Cardiac fibroblast (primary cell): ENCODE measurements at regions not wholly inside any gene's neighbourhood (a gene's known extent, or its start where the extent isn't known, plus 50 kb on each side); places are given as distances from the start of the nearest gene placed in this dataset.

Experiments used
- DNase-seq, 2 donors: peaks; one replicate each; pipeline versions ENCODE4 v3.0.0 to v3.0.0-alpha.2; 2010; ENCODE audit warnings: low read depth in 2 of 2
- H3K4me3 ChIP-seq, 2 donors: replicated peaks in 1 of 2; 1 replicate in 1 of 2; 2 replicates in 1 of 2; pipeline ENCODE4 v1.5.1; 2011; ENCODE audit warnings: low read depth in 2 of 2, low read length in 2 of 2, mild to moderate bottlenecking in 2 of 2, moderate library complexity in 1 of 2
- TF ChIP-seq, protein P1 (sequence below): IDR thresholded peaks from one replicate; pipeline ENCODE4 v1.5.1; 2011; ENCODE audit warnings: low read depth, mild to moderate bottlenecking, low read length, inconsistent platforms

DNA sequence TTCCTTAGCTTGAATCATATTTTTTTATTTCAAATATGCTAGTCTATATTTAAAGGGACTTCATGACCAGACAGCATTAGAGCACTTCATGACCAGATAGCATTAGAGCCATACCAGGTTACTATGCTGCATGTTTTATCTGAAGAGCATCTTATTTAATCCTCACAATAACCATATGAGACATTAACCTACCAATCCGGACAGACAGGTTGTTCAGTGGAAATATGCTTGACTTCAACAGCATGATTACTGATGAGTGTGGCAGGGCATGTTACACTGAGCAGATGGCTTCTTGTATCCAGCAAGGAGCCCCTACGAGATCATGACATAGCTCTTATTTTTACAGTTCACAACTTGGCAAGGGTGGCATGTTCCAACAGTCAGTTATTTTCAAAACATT lies 85.0 kb upstream of the KCTD3 start:
- no peak overlapping the region for H3K4me3 ChIP-seq
- TF ChIP-seq, protein P1, sequence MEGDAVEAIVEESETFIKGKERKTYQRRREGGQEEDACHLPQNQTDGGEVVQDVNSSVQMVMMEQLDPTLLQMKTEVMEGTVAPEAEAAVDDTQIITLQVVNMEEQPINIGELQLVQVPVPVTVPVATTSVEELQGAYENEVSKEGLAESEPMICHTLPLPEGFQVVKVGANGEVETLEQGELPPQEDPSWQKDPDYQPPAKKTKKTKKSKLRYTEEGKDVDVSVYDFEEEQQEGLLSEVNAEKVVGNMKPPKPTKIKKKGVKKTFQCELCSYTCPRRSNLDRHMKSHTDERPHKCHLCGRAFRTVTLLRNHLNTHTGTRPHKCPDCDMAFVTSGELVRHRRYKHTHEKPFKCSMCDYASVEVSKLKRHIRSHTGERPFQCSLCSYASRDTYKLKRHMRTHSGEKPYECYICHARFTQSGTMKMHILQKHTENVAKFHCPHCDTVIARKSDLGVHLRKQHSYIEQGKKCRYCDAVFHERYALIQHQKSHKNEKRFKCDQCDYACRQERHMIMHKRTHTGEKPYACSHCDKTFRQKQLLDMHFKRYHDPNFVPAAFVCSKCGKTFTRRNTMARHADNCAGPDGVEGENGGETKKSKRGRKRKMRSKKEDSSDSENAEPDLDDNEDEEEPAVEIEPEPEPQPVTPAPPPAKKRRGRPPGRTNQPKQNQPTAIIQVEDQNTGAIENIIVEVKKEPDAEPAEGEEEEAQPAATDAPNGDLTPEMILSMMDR: no peak
- no peak for DNase-seq

DNA sequence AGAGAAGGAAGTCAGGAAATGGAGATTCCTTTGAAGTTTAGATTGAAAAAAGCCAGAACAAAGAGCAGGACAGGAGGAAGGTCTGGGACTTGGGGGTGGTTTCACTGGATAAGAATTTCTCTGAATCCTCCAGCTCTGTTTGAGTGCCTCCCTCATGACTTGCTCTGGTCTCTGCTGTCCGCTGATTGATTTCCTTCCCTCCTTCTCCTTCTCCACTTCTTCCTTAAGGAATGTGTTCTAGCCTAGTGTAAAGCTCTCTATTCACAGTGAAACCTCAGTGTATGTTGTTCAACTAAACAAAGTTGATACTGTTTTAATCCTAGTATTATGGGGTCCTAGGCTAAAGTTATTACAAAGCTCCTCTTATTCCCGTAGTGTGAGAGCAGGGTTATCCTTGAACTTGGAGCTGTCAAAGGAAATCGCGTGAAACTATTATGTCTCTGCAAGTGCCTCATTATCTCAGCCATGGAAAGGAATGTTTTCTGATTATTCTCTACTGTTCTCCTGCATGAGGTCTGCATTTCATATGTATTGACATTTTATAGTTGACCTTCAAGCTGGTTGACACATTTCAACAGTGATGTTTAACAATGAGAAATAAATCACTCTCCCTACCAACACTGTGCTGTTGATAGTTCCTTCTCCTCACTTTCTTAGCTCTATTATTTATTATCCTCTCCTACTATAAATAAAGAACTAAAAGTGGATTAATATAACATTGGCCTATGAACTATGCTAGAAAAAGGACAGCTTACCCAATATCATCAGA lies 82.7 kb upstream of the KCTD3 start:
- TF ChIP-seq, protein P1: no peak
- no peak overlapping the region for H3K4me3 ChIP-seq
- DNase-seq: no peak

DNA sequence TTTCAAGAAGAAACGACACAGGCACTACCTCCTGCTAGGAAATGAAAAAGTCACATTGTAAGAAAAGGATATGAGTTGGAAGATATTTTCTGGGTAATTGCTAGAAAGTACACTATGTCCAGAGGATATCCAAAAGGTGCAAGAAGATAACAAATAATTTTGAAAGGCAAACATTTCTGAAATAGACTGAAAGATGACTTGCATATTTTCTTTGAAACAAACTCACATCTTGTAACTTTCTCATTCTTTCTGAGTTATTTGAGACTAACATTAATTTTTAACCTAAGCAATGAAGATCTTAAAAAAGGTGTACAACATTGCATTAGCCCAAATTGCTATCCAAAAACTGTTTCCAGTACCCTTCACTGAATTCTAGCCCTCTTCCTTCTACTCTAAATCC lies 79.6 kb upstream of the KCTD3 start:
- DNase-seq: no peak
- TF ChIP-seq, protein P1: no peak

DNA sequence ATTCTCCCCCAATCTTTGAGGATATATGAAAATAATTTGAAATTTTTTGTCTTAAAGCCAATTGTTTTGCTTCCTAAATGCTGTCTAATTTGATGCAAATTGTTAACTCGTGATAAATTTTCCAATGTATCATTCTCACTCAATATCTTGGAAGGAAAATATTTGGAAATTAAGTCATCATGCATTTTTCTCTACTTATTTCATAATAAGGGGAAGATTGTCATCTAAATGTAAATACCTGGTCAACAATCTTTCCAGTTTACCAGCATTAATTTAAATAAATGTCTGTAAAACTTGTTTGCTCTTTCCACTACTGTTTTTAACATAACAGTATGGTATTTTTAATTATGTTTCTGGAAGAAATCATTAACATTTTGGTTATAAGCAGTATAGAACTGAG lies 78.3 kb upstream of the KCTD3 start:
- no peak for DNase-seq
- TF ChIP-seq, protein P1: no peak
- H3K4me3 ChIP-seq: no peak overlapping the region

More for the DNA sequence above, 79.6 kb upstream of the KCTD3 start:
- no peak overlapping the region for H3K4me3 ChIP-seq

DNA sequence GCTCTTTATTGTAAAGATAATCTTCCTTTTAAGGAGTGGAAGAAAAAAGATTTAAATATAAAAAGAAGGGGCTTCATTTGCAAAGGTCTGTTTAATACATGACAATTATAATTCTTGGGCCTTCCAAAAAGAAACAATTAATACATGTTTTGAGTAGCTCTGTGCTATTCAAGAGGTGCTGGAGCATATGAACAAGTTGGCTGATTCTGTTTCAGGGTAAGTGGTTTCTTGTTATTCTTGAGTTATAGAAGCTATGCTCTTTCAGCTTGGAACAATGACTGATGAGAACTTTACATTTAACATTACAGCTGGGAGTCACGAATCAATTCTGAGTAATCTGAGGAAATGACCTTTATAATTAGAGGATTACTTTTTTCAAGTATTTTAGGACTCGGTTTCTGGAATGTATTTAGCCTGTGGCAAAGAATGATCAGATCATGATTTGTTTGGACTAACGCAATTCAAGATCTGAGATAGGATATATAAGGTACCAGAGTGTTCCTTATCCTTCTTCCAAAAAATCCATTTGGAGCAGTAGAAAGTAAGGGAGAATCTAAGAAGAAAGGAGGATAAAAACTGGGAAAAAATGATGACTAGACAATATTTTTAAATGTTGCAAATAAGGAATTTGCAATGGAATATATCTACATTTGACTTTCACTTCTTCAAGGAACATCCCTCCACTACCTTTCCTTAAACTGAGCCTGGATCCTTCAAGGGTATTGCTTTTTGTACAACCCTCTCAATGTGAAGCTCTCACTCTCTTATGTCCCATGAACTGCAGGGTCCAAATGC lies 77.1 kb upstream of the KCTD3 start:
- H3K4me3 ChIP-seq: no peak overlapping the region
- TF ChIP-seq, protein P1: no peak
- DNase-seq: no peak

DNA sequence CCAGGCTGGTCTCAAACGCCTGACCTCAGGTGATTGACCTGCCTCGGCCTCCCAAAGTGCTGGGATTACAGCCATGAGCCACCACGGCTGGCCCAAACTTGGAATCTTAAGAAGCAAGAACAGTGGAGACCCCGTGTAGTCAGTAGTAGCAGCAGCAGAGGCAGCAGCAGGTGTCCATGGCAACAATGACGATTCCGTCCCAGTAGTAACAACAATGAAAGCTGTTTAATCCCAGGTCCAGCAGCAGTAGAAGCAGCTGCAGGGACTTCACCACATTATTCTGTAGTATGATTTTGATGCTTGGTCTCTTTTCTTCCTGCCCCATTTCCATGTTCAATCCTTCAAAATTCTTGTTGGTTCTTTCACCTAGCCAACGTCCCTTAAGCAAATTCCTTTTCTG lies 69.6 kb upstream of the KCTD3 start:
- TF ChIP-seq, protein P1: no peak
- no peak for DNase-seq

More for the DNA sequence above, 69.6 kb upstream of the KCTD3 start:
- H3K4me3 ChIP-seq: no peak overlapping the region
